ENCODE measurements at regions not wholly inside any gene's neighbourhood (a gene's known extent, or its start where the extent isn't known, plus 50 kb on each side); places are given as distances from the start of the nearest gene placed in this dataset.
"Not testable (repeated sequence)": the region's sequence is repeated elsewhere in the genome, so short reads cannot be mapped to it uniquely, and the experiment has no call there.

DNA sequence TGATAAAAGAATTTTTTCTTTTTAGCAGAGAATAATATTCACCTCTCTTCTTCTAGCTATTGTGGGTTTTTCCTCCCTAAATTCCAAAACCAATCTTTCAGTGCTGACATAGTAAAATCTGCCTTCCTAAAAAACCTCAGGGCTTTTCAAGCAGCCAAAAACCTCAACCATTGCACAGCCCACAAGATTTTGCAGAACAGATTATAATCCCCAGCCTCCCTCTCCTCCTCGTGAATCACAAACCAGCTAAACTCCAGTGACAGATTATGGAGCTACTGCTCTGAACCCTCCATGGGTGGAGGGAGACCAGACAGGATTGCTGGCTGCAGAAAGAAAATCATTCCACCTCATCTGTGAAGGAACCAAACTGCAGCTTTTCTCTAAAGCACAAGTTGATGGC lies 341.6 kb downstream of the SOX9 start:
- ATAC-seq (ENCODE audit: poor library complexity) = no peak

DNA sequence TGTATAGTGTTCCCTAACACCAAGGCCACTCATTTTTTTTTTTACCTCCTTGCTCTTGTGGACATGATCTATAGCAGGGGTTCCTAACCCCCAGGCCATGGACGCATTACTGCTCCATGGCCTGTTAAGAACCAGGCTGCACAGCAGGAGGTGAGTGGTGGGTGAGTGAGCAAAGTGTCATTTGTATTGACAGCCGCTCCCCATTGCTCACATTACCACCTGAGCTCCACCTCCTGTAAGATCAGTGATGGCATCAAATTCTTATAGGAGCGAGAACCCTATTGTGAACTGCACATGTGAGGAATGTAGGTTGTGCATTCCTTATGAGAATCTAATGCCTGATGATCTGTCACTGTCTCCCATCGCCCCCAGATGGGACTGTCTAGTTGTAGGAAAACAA lies 342.0 kb downstream of the SOX9 start:
- H3K9me3 Mint-ChIP-seq = no peaks in the 10 kb centered on the region
- CTCF ChIA-PET = no interaction called here

More for the DNA sequence above, 341.6 kb downstream of the SOX9 start:
- Mint-ChIP-seq H3K4me3 (no peak overlapping the region), H3K9me3 (no peaks in the 10 kb centered on the region), H3K27ac (no peak overlapping the region), H3K36me3 (ENCODE audit: low read depth) (no peaks in the 10 kb centered on the region), H3K27me3 (no peaks in the 10 kb centered on the region), H3K4me1 (ENCODE audit: low read depth) (no peaks in the 10 kb centered on the region)
- TF ChIP-seq, protein P1, sequence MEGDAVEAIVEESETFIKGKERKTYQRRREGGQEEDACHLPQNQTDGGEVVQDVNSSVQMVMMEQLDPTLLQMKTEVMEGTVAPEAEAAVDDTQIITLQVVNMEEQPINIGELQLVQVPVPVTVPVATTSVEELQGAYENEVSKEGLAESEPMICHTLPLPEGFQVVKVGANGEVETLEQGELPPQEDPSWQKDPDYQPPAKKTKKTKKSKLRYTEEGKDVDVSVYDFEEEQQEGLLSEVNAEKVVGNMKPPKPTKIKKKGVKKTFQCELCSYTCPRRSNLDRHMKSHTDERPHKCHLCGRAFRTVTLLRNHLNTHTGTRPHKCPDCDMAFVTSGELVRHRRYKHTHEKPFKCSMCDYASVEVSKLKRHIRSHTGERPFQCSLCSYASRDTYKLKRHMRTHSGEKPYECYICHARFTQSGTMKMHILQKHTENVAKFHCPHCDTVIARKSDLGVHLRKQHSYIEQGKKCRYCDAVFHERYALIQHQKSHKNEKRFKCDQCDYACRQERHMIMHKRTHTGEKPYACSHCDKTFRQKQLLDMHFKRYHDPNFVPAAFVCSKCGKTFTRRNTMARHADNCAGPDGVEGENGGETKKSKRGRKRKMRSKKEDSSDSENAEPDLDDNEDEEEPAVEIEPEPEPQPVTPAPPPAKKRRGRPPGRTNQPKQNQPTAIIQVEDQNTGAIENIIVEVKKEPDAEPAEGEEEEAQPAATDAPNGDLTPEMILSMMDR (IDR thresholded peaks at IDR 0.05) = no peak
- ChIA-PET POLR2A (no interaction called here), CTCF (no interaction called here)
- no peak overlapping the region for H3K4me3 ChIP-seq (ENCODE audit: low read length)
- no peak overlapping the region for H3K27ac ChIP-seq (ENCODE audit: low read depth in 1 of 2, low read length in 2 of 2)
- H3K36me3 ChIP-seq (ENCODE audit: insufficient read depth, low read length) = no peaks in the 10 kb centered on the region
- intact Hi-C loops (cut with DNase I, micrococcal nuclease) = no loop called here
- no peaks in the 10 kb centered on the region for H3K9me3 ChIP-seq (ENCODE audit: control insufficient read depth in 1 of 2, insufficient read depth in 1 of 2, low read length in 2 of 2)
- H3K4me1 ChIP-seq (ENCODE audit: insufficient read depth, low read length) = no peaks in the 10 kb centered on the region
- peaks cover 0 to 2% of the 10 kb centered on the region in 2 experiments for H3K27me3 ChIP-seq (ENCODE audit: control insufficient read depth in 1 of 2, insufficient read depth in 2 of 2, low read length in 2 of 2)
- no peak for DNase-seq

DNA sequence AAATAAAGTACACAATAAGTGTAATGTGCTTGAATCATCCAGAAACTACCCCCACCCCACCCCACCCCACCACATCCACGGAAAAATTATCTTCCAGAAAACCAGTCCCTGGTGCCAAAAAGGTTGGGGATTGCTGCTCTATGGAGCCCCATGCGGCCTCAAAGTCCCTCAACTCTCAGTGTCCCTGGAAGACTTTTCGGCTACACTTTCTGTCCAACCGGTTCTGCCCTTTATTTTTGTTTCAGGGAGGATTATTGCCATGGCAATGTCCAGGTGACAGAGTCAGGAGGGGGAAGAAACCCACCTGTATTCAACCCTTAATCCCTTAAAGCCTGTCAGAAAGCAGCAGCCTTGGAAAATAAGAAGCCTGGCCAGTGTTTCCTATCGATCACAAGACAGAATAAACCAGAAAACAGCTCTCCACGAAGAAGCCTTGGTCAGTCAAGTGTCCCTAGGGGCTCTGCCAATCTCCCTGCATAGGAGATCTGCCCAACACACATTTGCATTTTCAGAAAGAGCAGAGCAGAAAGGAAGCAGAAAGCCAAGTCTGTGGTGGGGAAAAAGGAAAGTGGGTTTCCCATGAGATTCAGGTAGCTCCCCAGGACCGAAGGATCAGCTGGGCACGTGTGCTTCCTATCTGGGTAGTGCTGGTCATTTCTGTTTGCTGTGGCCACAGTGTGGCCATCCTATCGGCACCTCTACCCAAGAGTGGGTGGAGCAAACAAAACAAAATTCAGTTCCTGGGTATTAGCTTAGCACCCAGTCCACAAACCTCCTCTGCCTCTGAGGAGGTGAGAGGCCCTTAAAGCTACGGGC lies 342.7 kb downstream of the SOX9 start:
- no peak overlapping the region for H3K4me3 Mint-ChIP-seq
- intact Hi-C loops (cut with DNase I, micrococcal nuclease) = no loop called here
- H3K36me3 Mint-ChIP-seq (ENCODE audit: low read depth) = no peaks in the 10 kb centered on the region
- H3K4me3 ChIP-seq (ENCODE audit: low read length) = no peak overlapping the region
- no peaks in the 10 kb centered on the region for H3K4me1 ChIP-seq (ENCODE audit: insufficient read depth, low read length)
- H3K9me3 Mint-ChIP-seq = no peaks in the 10 kb centered on the region
- H3K4me1 Mint-ChIP-seq (ENCODE audit: low read depth) = no peaks in the 10 kb centered on the region
- H3K36me3 ChIP-seq (ENCODE audit: insufficient read depth, low read length) = no peaks in the 10 kb centered on the region
- H3K27me3 Mint-ChIP-seq = no peaks in the 10 kb centered on the region
- H3K27ac ChIP-seq (ENCODE audit: low read depth in 1 of 2, low read length in 2 of 2) = no peak overlapping the region
- H3K9me3 ChIP-seq (ENCODE audit: control insufficient read depth in 1 of 2, insufficient read depth in 1 of 2, low read length in 2 of 2) = no peaks in the 10 kb centered on the region
- no peak for ATAC-seq (ENCODE audit: poor library complexity)
- no peak overlapping the region for H3K27ac Mint-ChIP-seq
- CTCF ChIA-PET = no interaction called here
- TF ChIP-seq, protein P1 (IDR thresholded peaks at IDR 0.05) = no peak
- peaks cover 0 to 2% of the 10 kb centered on the region in 2 experiments for H3K27me3 ChIP-seq (ENCODE audit: control insufficient read depth in 1 of 2, insufficient read depth in 2 of 2, low read length in 2 of 2)
- POLR2A ChIA-PET = no interaction called here
- no peak for DNase-seq

More for the DNA sequence above, 342.0 kb downstream of the SOX9 start:
- POLR2A ChIA-PET = no interaction called here
- H3K27me3 Mint-ChIP-seq = no peaks in the 10 kb centered on the region
- Histone ChIP-seq H3K4me3 (ENCODE audit: low read length) (no peak overlapping the region), H3K9me3 (ENCODE audit: control insufficient read depth in 1 of 2, insufficient read depth in 1 of 2, low read length in 2 of 2) (no peaks in the 10 kb centered on the region), H3K36me3 (ENCODE audit: insufficient read depth, low read length) (no peaks in the 10 kb centered on the region), H3K27ac (ENCODE audit: low read depth in 1 of 2, low read length in 2 of 2) (no peak overlapping the region), H3K27me3 (ENCODE audit: control insufficient read depth in 1 of 2, insufficient read depth in 2 of 2, low read length in 2 of 2) (peaks cover 0 to 2% of the 10 kb centered on the region in 2 experiments), H3K4me1 (ENCODE audit: insufficient read depth, low read length) (no peaks in the 10 kb centered on the region)
- intact Hi-C loops (cut with DNase I, micrococcal nuclease) = no loop called here
- H3K4me1 Mint-ChIP-seq (ENCODE audit: low read depth) = no peaks in the 10 kb centered on the region
- no peak overlapping the region for H3K27ac Mint-ChIP-seq
- H3K36me3 Mint-ChIP-seq (ENCODE audit: low read depth) = no peaks in the 10 kb centered on the region
- no peak for DNase-seq
- ATAC-seq (ENCODE audit: poor library complexity) = no peak
- TF ChIP-seq, protein P1 (IDR thresholded peaks at IDR 0.05) = no peak
- H3K4me3 Mint-ChIP-seq = no peak overlapping the region

DNA sequence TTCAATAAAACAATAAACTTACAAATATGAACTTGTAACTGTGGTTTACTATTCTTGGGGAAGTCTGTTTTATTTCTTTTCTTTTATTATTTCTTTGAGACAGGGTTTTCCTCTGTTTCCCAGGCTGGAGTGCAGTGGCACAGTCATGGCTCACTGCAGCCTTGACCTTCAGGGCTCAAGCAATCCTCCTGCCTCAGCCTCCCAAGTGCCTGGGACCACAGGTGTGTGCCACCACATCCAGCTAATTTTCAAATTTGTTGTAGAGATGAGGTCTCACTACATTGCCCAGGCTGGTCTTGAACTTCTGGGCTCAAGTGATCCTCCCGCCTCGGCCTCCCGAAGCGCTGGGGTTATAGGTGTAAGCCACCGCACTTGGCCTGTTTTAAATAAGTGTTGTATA lies 343.4 kb downstream of the SOX9 start:
- H3K4me3 ChIP-seq (ENCODE audit: low read length); intact Hi-C loops (cut with DNase I, micrococcal nuclease); ATAC-seq (ENCODE audit: poor library complexity); H3K27ac Mint-ChIP-seq; CTCF ChIA-PET; H3K9me3 ChIP-seq (ENCODE audit: control insufficient read depth in 1 of 2, insufficient read depth in 1 of 2, low read length in 2 of 2); H3K27me3 Mint-ChIP-seq; H3K36me3 Mint-ChIP-seq (ENCODE audit: low read depth); H3K4me1 ChIP-seq (ENCODE audit: insufficient read depth, low read length); H3K27ac ChIP-seq (ENCODE audit: low read depth in 1 of 2, low read length in 2 of 2); H3K9me3 Mint-ChIP-seq; H3K36me3 ChIP-seq (ENCODE audit: insufficient read depth, low read length); H3K27me3 ChIP-seq (ENCODE audit: control insufficient read depth in 1 of 2, insufficient read depth in 2 of 2, low read length in 2 of 2); H3K4me1 Mint-ChIP-seq (ENCODE audit: low read depth); H3K4me3 Mint-ChIP-seq; DNase-seq; POLR2A ChIA-PET: not testable (repeated sequence)

All from CD4-positive, alpha-beta T cell (primary cell).